GM12865 (cell line): ENCODE measurements at regions not wholly inside any gene's neighbourhood (a gene's known extent, or its start where the extent isn't known, plus 50 kb on each side); places are given as distances from the start of the nearest gene placed in this dataset.

ENCODE experiments used
- DNase-seq: peaks from one replicate; pipeline ENCODE4 v3.0.0; 2010; ENCODE audit warnings: low read depth
- H3K4me3 ChIP-seq: 2 replicates; pipeline ENCODE4 v1.5.1; 2011; ENCODE audit warnings: mild to moderate bottlenecking, low read depth, low read length, control low read depth
- TF ChIP-seq, protein P1 (sequence below): IDR thresholded peaks from 2 replicates; pipeline ENCODE4 v1.5.1; 2011; ENCODE audit warnings: low read length, control low read depth, low read depth, inconsistent platforms; ENCODE audit not compliant: insufficient read depth; ENCODE audit errors: missing control alignments

- no peak for DNase-seq
- no peak overlapping the region for H3K4me3 ChIP-seq
- TF ChIP-seq, protein P1, sequence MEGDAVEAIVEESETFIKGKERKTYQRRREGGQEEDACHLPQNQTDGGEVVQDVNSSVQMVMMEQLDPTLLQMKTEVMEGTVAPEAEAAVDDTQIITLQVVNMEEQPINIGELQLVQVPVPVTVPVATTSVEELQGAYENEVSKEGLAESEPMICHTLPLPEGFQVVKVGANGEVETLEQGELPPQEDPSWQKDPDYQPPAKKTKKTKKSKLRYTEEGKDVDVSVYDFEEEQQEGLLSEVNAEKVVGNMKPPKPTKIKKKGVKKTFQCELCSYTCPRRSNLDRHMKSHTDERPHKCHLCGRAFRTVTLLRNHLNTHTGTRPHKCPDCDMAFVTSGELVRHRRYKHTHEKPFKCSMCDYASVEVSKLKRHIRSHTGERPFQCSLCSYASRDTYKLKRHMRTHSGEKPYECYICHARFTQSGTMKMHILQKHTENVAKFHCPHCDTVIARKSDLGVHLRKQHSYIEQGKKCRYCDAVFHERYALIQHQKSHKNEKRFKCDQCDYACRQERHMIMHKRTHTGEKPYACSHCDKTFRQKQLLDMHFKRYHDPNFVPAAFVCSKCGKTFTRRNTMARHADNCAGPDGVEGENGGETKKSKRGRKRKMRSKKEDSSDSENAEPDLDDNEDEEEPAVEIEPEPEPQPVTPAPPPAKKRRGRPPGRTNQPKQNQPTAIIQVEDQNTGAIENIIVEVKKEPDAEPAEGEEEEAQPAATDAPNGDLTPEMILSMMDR = no peak
These were observed 250.9 kb downstream of the TOMM20 start for GRCh38 chr1:234877761-234878160.

- TF ChIP-seq, protein P1 = no peak
- DNase-seq = peak; percentile 50
- no peak overlapping the region for H3K4me3 ChIP-seq
These were observed 252.4 kb downstream of the TOMM20 start for GRCh38 chr1:234875953-234876855.

- no peak for DNase-seq
- TF ChIP-seq, protein P1 = no peak
- no peak overlapping the region for H3K4me3 ChIP-seq
These were observed 253.2 kb downstream of the TOMM20 start for GRCh38 chr1:234875328-234875952.

DNA sequence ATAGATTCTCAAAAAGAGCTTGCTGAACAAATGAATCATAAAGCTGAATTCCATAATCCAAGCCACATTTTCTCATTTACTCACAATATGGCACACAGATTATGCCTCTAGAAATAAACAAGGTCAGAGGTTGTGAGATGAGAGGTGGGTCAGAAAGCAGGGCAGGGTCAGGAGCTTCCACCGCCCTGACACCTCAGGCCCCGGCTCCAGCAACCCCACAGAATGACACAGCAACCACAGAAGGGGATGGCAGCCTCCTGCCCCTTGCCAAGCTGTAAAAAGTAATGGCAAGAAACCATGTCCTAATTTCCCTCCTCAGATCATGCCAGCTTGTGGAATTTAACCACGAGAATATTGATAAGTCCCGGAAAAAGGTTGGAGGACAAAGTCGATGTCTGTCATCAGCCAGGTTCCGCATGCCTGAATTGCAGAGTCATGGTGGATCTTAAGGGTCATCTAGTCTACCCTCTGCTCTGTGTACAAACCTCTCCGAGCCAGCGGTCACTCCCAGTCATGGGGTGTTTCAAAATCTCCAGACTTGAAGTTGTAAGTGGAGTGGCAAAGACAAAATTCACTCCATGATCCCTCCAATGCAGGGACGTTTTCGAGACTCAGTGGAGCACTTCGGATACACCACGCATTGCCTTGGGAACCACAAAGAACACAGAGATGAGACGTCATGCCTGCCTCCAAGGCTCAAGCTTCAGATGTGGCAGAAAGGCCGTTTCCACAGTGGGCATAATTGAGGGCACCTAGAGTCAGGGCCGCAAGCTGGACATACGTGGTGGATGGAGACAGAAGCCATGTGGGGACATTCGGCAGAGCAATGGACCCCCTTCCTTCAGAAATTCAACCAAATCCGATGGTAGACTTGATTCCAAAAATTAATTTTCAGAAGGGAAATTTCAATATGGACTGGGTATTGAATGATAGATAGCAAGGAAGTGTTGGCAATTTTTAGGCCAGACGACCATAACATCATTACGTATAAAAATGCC, 254.0 kb downstream of the TOMM20 start:
- no peak for DNase-seq
- no peak overlapping the region for H3K4me3 ChIP-seq
- TF ChIP-seq, protein P1 = no peak

DNA sequence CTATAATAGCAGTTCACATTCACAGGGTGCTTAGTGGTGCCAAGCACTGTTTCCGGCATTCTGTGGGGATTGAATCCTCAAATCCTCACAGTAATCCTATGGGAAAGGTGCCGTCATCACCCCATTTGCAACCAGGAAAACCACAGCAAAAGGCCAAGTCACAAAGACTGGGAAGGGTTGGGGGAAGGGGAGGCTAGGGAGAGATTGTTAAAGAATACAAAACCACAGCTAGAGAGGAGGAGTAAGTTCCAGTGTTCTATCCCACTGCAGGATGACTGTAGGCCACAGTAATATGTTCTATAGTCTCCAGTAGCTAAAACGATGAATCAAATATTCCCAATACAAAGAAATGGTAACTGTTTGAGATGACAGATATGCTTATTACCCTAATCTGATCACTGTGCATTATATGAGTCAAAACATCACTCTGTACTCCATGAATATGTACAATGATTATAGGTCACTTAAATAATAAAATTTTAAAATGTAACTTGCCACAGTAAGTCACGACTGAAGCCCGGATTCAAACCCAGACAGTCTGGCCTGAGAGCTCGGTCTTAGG, 256.8 kb downstream of the TOMM20 start:
- no peak overlapping the region for H3K4me3 ChIP-seq
- DNase-seq = no peak
- TF ChIP-seq, protein P1 = no peak

DNA sequence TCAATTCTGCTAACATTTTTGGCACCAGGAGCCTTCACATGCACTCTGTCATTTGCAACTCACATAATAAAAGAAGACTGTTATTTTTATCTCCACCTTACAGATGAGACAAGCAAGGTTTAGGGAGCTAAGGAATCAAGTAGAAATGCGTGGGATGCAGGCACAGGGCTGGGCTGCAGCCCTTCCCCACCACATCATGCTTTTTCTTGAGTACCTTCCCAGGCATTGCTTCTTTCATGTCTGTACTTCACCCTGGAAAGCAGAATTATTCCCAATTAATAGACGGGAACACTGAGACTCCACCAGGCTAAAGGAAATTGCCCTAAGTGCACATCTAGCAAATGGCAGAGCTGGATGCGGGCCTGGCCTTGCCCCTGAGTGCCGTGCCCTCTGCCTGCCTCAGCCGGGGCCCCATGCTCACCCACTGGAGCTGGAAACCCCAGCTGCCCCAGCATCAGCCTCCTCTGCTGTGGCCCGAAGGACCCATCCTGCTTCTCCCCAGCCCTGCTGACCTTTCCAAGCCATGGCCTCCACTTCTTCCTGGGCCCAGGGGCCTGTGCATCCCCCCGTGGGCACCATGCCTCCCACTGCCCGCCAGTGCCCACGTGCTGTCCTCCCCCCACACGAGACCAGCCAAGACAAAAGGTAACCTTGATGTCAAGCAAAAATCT, 257.5 kb downstream of the TOMM20 start:
- no peak overlapping the region for H3K4me3 ChIP-seq
- DNase-seq = no peak
- TF ChIP-seq, protein P1 = no peak
